OCI-LY3 (cell line): ENCODE measurements at regions not wholly inside any gene's neighbourhood (a gene's known extent, or its start where the extent isn't known, plus 50 kb on each side); places are given as distances from the start of the nearest gene placed in this dataset.

Source experiments
- EZH2phosphoT487 ChIP-seq: fragments of 200-600 bp; shearing (Covaris generic); IDR thresholded peaks from 2 replicates; pipeline ENCODE4 v1.6.1; 2018; ENCODE audit warnings: antibody characterized with exemption, mixed run types, low read depth
- TF ChIP-seq, protein P1 (sequence below): fragments of 200-600, 300-600 bp; sonication (generic); IDR thresholded peaks from 2 replicates; pipeline ENCODE4 v1.5.1; 2014; ENCODE audit warnings: antibody characterized with exemption, low read length, low read depth

DNA sequence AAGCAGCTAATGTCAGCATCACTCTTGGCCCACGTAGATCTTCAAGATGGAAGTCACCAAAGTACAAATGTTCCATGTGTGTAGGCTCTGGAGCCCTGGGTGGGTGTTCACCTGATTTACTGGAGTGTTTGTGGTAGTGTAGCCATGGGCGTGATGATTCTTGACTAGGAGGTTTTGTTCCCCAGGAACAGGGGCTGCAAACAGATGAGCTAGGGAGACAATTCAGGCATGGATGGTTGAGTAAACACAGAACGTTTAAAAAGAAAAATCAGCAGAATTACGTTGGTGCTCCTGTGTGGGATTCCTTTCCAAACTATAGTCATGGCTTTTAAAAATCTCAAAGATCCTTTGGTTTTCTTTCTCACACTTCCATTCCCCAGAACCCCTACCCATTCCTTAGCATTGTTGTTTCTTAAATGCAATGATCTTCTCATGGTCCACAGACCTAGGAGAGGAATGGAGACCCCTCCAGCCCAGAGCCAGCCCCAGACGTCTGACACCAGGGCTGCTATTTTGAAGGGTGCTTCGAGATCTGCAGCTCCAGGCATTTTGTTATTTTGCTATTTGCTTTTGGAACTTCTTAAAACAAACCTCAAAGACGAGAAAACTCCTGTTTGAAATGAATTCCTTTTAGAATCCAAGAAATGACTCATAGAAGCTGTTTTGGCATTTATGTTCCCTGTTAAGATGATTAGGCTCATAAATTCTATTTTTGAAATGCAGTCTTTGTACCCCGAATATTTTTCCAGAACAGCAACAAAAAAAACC, 115.1 kb downstream of the ETS2 start:
- TF ChIP-seq, protein P1, sequence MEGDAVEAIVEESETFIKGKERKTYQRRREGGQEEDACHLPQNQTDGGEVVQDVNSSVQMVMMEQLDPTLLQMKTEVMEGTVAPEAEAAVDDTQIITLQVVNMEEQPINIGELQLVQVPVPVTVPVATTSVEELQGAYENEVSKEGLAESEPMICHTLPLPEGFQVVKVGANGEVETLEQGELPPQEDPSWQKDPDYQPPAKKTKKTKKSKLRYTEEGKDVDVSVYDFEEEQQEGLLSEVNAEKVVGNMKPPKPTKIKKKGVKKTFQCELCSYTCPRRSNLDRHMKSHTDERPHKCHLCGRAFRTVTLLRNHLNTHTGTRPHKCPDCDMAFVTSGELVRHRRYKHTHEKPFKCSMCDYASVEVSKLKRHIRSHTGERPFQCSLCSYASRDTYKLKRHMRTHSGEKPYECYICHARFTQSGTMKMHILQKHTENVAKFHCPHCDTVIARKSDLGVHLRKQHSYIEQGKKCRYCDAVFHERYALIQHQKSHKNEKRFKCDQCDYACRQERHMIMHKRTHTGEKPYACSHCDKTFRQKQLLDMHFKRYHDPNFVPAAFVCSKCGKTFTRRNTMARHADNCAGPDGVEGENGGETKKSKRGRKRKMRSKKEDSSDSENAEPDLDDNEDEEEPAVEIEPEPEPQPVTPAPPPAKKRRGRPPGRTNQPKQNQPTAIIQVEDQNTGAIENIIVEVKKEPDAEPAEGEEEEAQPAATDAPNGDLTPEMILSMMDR = no peak
- TF ChIP-seq EZH2phosphoT487 = no peak
